ENCODE measurements at regions not wholly inside any gene's neighbourhood (a gene's known extent, or its start where the extent isn't known, plus 50 kb on each side); places are given as distances from the start of the nearest gene placed in this dataset.

- TF ChIP-seq, protein P1, sequence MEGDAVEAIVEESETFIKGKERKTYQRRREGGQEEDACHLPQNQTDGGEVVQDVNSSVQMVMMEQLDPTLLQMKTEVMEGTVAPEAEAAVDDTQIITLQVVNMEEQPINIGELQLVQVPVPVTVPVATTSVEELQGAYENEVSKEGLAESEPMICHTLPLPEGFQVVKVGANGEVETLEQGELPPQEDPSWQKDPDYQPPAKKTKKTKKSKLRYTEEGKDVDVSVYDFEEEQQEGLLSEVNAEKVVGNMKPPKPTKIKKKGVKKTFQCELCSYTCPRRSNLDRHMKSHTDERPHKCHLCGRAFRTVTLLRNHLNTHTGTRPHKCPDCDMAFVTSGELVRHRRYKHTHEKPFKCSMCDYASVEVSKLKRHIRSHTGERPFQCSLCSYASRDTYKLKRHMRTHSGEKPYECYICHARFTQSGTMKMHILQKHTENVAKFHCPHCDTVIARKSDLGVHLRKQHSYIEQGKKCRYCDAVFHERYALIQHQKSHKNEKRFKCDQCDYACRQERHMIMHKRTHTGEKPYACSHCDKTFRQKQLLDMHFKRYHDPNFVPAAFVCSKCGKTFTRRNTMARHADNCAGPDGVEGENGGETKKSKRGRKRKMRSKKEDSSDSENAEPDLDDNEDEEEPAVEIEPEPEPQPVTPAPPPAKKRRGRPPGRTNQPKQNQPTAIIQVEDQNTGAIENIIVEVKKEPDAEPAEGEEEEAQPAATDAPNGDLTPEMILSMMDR (IDR thresholded peaks at IDR 0.05): no peak
- TF ChIP-seq EP300 (IDR thresholded peaks at IDR 0.05): no peak
Observed at GRCh38 chr2:3007135-3007534, 370.5 kb downstream of the EIPR1 start.
